SK-N-MC (cell line): ENCODE measurements at regions not wholly inside any gene's neighbourhood (a gene's known extent, or its start where the extent isn't known, plus 50 kb on each side); places are given as distances from the start of the nearest gene placed in this dataset.

ENCODE experiments used
- FOXP2 ChIP-seq: optimal IDR thresholded peaks from 2 replicates; pipeline ENCODE3; 2011; ENCODE audit warnings: mild to moderate bottlenecking, moderate library complexity; ENCODE audit not compliant: insufficient read depth; ENCODE audit errors: extremely low read length, control extremely low read depth
- POLR2AphosphoS5 ChIP-seq: IDR thresholded peaks from 2 replicates; pipeline ENCODE4 v1.6.1; 2012; ENCODE audit warnings: mild to moderate bottlenecking, low read depth, low read length, borderline replicate concordance

DNA sequence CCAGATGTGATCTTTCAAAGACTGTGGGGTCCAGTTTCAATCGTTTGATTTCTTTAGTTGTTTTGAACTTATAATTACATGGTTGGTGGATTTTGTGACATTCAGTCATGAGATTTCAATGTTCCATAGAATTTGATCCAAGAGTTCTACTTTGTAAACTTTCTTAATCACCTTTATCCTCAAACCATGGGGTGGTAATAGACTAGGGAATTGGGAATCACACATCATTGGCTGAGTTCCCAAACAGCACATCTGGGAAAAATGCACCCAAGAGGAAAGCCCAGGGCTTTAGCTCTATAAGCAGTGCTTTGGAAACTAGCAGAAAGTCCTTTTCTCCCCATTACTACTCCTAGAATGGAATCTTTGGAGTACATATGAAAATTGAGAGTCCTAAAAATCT is 177.6 kb downstream of the NNT start:
- TF ChIP-seq POLR2AphosphoS5 (no peak), FOXP2 (no peak)
